Endodermal cell (in vitro differentiated cells): ENCODE measurements at regions not wholly inside any gene's neighbourhood (a gene's known extent, or its start where the extent isn't known, plus 50 kb on each side); places are given as distances from the start of the nearest gene placed in this dataset.

Experiments used
- DNase-seq: peaks from one replicate; pipeline ENCODE4 v3.0.0-alpha.2; 2017
- H3K27ac ChIP-seq: 2 replicates; pipeline ENCODE4 v1.5.1; 2013; ENCODE audit warnings: mild to moderate bottlenecking, low read depth, low read length, moderate library complexity
- H3K27me3 ChIP-seq: 2 replicates; pipeline ENCODE4 v1.6.1; 2013; ENCODE audit warnings: mild to moderate bottlenecking, low read length, moderate library complexity; ENCODE audit not compliant: insufficient read depth, control insufficient read depth, poor library complexity, severe bottlenecking
- H3K36me3 ChIP-seq: 2 replicates; pipeline ENCODE4 v1.7.0; 2013; ENCODE audit warnings: mild to moderate bottlenecking, low read length, moderate library complexity; ENCODE audit not compliant: control insufficient read depth, insufficient read depth
- H3K4me1 ChIP-seq: one replicate; pipeline ENCODE4 v1.7.0; 2013; ENCODE audit warnings: low read length; ENCODE audit not compliant: control insufficient read depth, insufficient read depth
- H3K4me3 ChIP-seq: 2 replicates; pipeline ENCODE4 v1.5.1; 2013; ENCODE audit warnings: mild to moderate bottlenecking, low read length, moderate library complexity
- H3K9ac ChIP-seq: 2 replicates; pipeline ENCODE4 v1.6.1; 2013; ENCODE audit warnings: mild to moderate bottlenecking, low read length, moderate library complexity; ENCODE audit not compliant: poor library complexity, severe bottlenecking; ENCODE audit errors: extremely low read depth
- H3K9me3 ChIP-seq: 2 replicates; pipeline ENCODE4 v1.6.1; 2013; ENCODE audit warnings: mild to moderate bottlenecking, low read length, moderate library complexity; ENCODE audit not compliant: control insufficient read depth
- H3K27ac Mint-ChIP-seq: 2 replicates; pipeline ENCODE4 v1.8.0; 2020; ENCODE audit warnings: mixed read lengths
- H3K27me3 Mint-ChIP-seq: 2 replicates; pipeline ENCODE4 v1.8.0; 2021; ENCODE audit warnings: mild to moderate bottlenecking, mixed read lengths; ENCODE audit not compliant: insufficient read depth
- H3K36me3 Mint-ChIP-seq: 2 replicates; pipeline ENCODE4 v1.8.0; 2020; ENCODE audit warnings: low read depth, mixed read lengths
- H3K4me1 Mint-ChIP-seq: 2 replicates; pipeline ENCODE4 v1.8.0; 2020; ENCODE audit warnings: mixed read lengths
- H3K4me3 Mint-ChIP-seq: 2 replicates; pipeline ENCODE4 v1.8.0; 2020; ENCODE audit warnings: mild to moderate bottlenecking, moderate library complexity, mixed read lengths
- H3K9me3 Mint-ChIP-seq: 2 replicates; pipeline ENCODE4 v1.8.0; 2020; ENCODE audit warnings: mild to moderate bottlenecking, mixed read lengths
- WGBS, 2 experiments: methylation state at CpG; one replicate each; pipeline versions ENCODE4 v1.1.5 to v1.1.7; 2013; ENCODE audit warnings: missing lambda C conversion rate in 2 of 2, mixed read lengths in 1 of 2; ENCODE audit not compliant: insufficient coverage in 1 of 2, insufficient read length in 1 of 2; 5-methylcytosine and 5-hydroxymethylcytosine counted together
- TF ChIP-seq, protein P1 (sequence below): fragments of 200-600 bp; sonication (generic); conservative IDR thresholded peaks from 2 replicates; pipeline ENCODE4 v1.5.0; 2021; ENCODE audit warnings: antibody characterized with exemption, mild to moderate bottlenecking

DNA sequence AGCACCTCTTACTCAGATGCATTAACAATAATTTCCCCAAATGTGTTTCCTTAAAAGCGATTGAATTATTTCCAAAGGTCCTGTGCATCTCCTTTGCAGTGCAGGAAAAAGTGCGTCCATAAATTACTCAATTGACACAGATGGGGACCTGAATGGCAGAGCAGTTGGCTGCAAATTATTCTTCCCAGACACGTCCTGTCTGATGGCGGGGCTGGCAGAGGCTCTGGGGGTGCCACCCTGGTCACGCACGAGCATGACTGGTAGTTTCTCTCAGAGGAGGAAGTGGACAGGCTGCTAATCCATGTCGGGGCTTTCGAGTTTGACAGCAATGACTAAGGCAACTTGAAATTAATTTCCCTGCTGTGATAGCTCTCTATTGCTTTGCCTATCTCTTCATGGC, 264.8 kb upstream of the BRINP1 start:
- no peak overlapping the region for H3K27ac ChIP-seq
- 89 to 91% methylated on average over 8 of the region's 8 CpGs for WGBS, 2 experiments
- no peak overlapping the region for H3K9ac ChIP-seq
- TF ChIP-seq, protein P1, sequence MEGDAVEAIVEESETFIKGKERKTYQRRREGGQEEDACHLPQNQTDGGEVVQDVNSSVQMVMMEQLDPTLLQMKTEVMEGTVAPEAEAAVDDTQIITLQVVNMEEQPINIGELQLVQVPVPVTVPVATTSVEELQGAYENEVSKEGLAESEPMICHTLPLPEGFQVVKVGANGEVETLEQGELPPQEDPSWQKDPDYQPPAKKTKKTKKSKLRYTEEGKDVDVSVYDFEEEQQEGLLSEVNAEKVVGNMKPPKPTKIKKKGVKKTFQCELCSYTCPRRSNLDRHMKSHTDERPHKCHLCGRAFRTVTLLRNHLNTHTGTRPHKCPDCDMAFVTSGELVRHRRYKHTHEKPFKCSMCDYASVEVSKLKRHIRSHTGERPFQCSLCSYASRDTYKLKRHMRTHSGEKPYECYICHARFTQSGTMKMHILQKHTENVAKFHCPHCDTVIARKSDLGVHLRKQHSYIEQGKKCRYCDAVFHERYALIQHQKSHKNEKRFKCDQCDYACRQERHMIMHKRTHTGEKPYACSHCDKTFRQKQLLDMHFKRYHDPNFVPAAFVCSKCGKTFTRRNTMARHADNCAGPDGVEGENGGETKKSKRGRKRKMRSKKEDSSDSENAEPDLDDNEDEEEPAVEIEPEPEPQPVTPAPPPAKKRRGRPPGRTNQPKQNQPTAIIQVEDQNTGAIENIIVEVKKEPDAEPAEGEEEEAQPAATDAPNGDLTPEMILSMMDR = no peak
- H3K4me3 Mint-ChIP-seq = no peak overlapping the region
- H3K4me1 ChIP-seq = no peaks in the 10 kb centered on the region
- H3K36me3 Mint-ChIP-seq = no peaks in the 10 kb centered on the region
- no peaks in the 10 kb centered on the region for H3K36me3 ChIP-seq
- no peak for DNase-seq
- no peak overlapping the region for H3K27ac Mint-ChIP-seq
- no peaks in the 10 kb centered on the region for H3K4me1 Mint-ChIP-seq
- H3K4me3 ChIP-seq = no peak overlapping the region
- H3K27me3 Mint-ChIP-seq = no peaks in the 10 kb centered on the region
- no peaks in the 10 kb centered on the region for H3K9me3 Mint-ChIP-seq
- H3K27me3 ChIP-seq = no peaks in the 10 kb centered on the region
- no peaks in the 10 kb centered on the region for H3K9me3 ChIP-seq

DNA sequence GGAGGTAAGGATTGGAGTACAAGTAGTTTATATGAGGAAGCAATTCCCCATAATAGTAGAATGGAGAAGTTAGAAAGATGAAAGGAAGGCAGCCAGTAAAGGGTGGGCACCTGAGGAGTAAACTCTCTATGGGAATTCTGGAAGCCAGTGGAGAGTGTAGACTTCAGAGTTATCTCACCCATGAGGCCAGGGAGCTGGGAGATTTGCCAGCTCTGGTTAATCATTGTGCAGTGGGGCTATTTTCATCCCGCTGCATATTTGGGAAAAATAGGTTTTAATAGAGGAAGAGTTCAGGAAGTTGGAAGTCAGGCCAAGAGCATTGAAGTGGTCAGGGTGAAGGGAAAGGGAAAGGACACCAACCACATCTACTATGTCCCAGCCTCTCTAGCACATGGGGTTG, 242.3 kb upstream of the BRINP1 start:
- DNase-seq = no peak
- H3K36me3 ChIP-seq = no peaks in the 10 kb centered on the region
- H3K9me3 Mint-ChIP-seq = no peaks in the 10 kb centered on the region
- no peak overlapping the region for H3K9ac ChIP-seq
- TF ChIP-seq, protein P1 = no peak
- peaks cover 8% of the 10 kb centered on the region for H3K4me1 ChIP-seq
- peaks cover 20% of the 10 kb centered on the region for H3K4me1 Mint-ChIP-seq
- H3K27ac Mint-ChIP-seq = no peak overlapping the region
- no peak overlapping the region for H3K4me3 ChIP-seq
- 94 to 100% methylated on average over 1 of the region's 1 CpG for WGBS, 2 experiments
- H3K36me3 Mint-ChIP-seq = no peaks in the 10 kb centered on the region
- H3K27me3 Mint-ChIP-seq = peaks cover 9% of the 10 kb centered on the region
- H3K9me3 ChIP-seq = no peaks in the 10 kb centered on the region
- H3K27ac ChIP-seq = no peak overlapping the region
- no peak overlapping the region for H3K4me3 Mint-ChIP-seq
- peaks cover 10% of the 10 kb centered on the region for H3K27me3 ChIP-seq

GRCh38 chr9:119609277-119609971, 240.2 kb upstream of the BRINP1 start:
- H3K36me3 ChIP-seq = no peaks in the 10 kb centered on the region
- H3K27ac ChIP-seq = no peak overlapping the region
- peaks cover 8% of the 10 kb centered on the region for H3K4me1 ChIP-seq
- no peak overlapping the region for H3K9ac ChIP-seq
- H3K4me3 Mint-ChIP-seq = no peak overlapping the region
- peaks cover 10% of the 10 kb centered on the region for H3K27me3 ChIP-seq
- no peak for DNase-seq
- no peak overlapping the region for H3K27ac Mint-ChIP-seq
- no peaks in the 10 kb centered on the region for H3K36me3 Mint-ChIP-seq
- peaks cover 16% of the 10 kb centered on the region for H3K4me1 Mint-ChIP-seq
- H3K9me3 ChIP-seq = no peaks in the 10 kb centered on the region
- H3K27me3 Mint-ChIP-seq = peaks cover 9% of the 10 kb centered on the region
- no peak overlapping the region for H3K4me3 ChIP-seq
- no peaks in the 10 kb centered on the region for H3K9me3 Mint-ChIP-seq
- TF ChIP-seq, protein P1 = no peak
- 91 to 93% methylated on average over 2 of the region's 2 CpGs for WGBS, 2 experiments
